PC-3 (cell line): ENCODE measurements at regions not wholly inside any gene's neighbourhood (a gene's known extent, or its start where the extent isn't known, plus 50 kb on each side); places are given as distances from the start of the nearest gene placed in this dataset.

Experiments
- ATAC-seq: fragments of 200-7000 bp; cut with Tn5 transposase; 2 replicates; pipeline ENCODE4 v1.9.1; 2020; ENCODE audit warnings: mild to moderate bottlenecking, moderate library complexity
- BruUV-seq: library from RNA; stranded (reverse); fragments of 400-500 nt; replicated peaks from 2 replicates; lab custom pipeline; 2021; lab: Mats Ljungman, UMichigan
- CTCF ChIA-PET: fragments of 300-600 bp; sonication (Branson Sonifier 250); formaldehyde crosslinking; loops from one replicate; lab custom pipeline; 2022; ENCODE audit warnings: antibody characterized with exemption; lab: Charles Lee
- POLR2A ChIA-PET: fragments of 300-600 bp; sonication (Branson Sonifier 250); formaldehyde crosslinking; loops from one replicate; lab custom pipeline; 2022; ENCODE audit warnings: antibody characterized with exemption; ENCODE audit not compliant: unreplicated experiment; lab: Charles Lee
- DNase-seq: peaks from one replicate; pipeline ENCODE4 v3.0.0-alpha.2; 2015
- H2AFZ ChIP-seq: fragments of 300-600 bp; sonication (generic); 2 replicates; pipeline ENCODE4 v1.6.0; 2016; ENCODE audit warnings: antibody characterized with exemption, low read length
- H3F3A ChIP-seq: fragments of 300-600 bp; sonication (generic); one replicate; pipeline ENCODE4 v1.6.0; 2017; ENCODE audit warnings: antibody characterized with exemption, low read length, control low read depth, mild to moderate bottlenecking; ENCODE audit not compliant: unreplicated experiment
- H3K27ac ChIP-seq: fragments of 300-600 bp; sonication (generic); 2 replicates; pipeline ENCODE4 v1.5.1; 2016; ENCODE audit warnings: mild to moderate bottlenecking, low read length
- H3K27me3 ChIP-seq: fragments of 300-600 bp; sonication (generic); 2 replicates; pipeline ENCODE4 v1.6.1; 2016; ENCODE audit warnings: low read length, mixed read lengths
- H3K36me3 ChIP-seq: fragments of 300-600 bp; sonication (generic); 2 replicates; pipeline ENCODE4 v1.6.1; 2016; ENCODE audit warnings: low read depth, mixed run types, low read length, mixed read lengths
- H3K4me1 ChIP-seq: fragments of 300-600 bp; sonication (generic); 2 replicates; pipeline ENCODE4 v1.5.1; 2016; ENCODE audit warnings: low read length; ENCODE audit not compliant: insufficient read depth
- H3K4me2 ChIP-seq: fragments of 300-600 bp; sonication (generic); 2 replicates; pipeline ENCODE4 v1.6.0; 2016; ENCODE audit warnings: low read length
- H3K4me3 ChIP-seq: fragments of 300-600 bp; sonication (generic); 2 replicates; pipeline ENCODE4 v1.5.1; 2016; ENCODE audit warnings: mild to moderate bottlenecking, low read length, mixed read lengths
- H3K79me2 ChIP-seq: fragments of 300-600 bp; sonication (generic); 2 replicates; pipeline ENCODE4 v1.6.1; 2017; ENCODE audit warnings: low read length, mixed read lengths
- H3K9ac ChIP-seq: fragments of 300-600 bp; sonication (generic); 2 replicates; pipeline ENCODE4 v1.6.0; 2016; ENCODE audit warnings: mild to moderate bottlenecking, low read length
- H3K9me2 ChIP-seq: fragments of 300-600 bp; sonication (generic); replicated peaks from 2 replicates; pipeline ENCODE4 v1.6.1; 2016; ENCODE audit warnings: mixed run types, low read length, mixed read lengths
- H3K9me3 ChIP-seq: fragments of 300-600 bp; sonication (generic); 2 replicates; pipeline ENCODE4 v1.6.1; 2016; ENCODE audit warnings: low read length, mixed read lengths
- H4K20me1 ChIP-seq: fragments of 300-600 bp; sonication (generic); 2 replicates; pipeline ENCODE4 v1.6.1; 2016; ENCODE audit warnings: low read length, mixed read lengths
- EZH2 ChIP-seq: fragments of 300-600 bp; sonication (generic); IDR thresholded peaks from one replicate; pipeline ENCODE4 v1.6.1; 2017; ENCODE audit warnings: antibody characterized with exemption, mild to moderate bottlenecking, low read length; ENCODE audit not compliant: unreplicated experiment
- EZH2phosphoT487 ChIP-seq: fragments of 300-600 bp; sonication (generic); IDR thresholded peaks from 2 replicates; pipeline ENCODE4 v1.6.1; 2018; ENCODE audit warnings: mild to moderate bottlenecking, antibody characterized with exemption, low read length, borderline replicate concordance
- intact Hi-C: fragments of 100-400 bp; cut with micrococcal nuclease; formaldehyde crosslinking; loops from 2 replicates; pipeline ENCODE4 v1.9.0; 2023
- TF ChIP-seq, protein P1 (sequence below): fragments of 300-600 bp; sonication (generic); conservative IDR thresholded peaks from 2 replicates; pipeline ENCODE4 v1.5.1; 2017; ENCODE audit warnings: antibody characterized with exemption, low read depth, mild to moderate bottlenecking, low read length

DNA sequence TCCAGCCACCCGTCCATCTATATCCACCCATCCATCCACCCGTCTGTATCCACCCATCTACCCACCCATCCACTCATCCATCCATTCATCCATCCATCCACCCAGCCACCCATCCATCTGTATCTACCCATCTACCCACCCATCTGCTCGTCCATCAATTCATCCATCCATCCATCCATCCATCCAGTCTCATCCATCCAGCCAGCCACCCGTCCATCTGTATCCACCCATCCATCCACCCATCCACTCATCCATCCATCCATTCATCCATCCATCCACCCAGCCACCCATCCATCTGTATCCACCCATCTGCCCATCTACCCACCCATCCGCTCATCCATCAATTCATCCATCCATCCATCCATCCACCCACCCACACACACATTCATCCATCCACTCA, 73.2 kb downstream of the UNCX start:
- CTCF ChIA-PET: no interaction called here
- POLR2A ChIA-PET: interaction anchor here (0.5 kb wide), 1 partner anchor 51 kb away, joined by 4 read pairs; no protein-coding TSS in a partner anchor
- no peaks in the 10 kb centered on the region for H3K4me1 ChIP-seq
- BruUV-seq: no TSS peak
- H3K4me3 ChIP-seq: no peak overlapping the region
- no peaks in the 10 kb centered on the region for H4K20me1 ChIP-seq
- peaks cover 8% of the 10 kb centered on the region; the same call in 1 of the 2 replicates for H3K27me3 ChIP-seq
- no peaks in the 10 kb centered on the region for H3K9me2 ChIP-seq
- no peaks in the 10 kb centered on the region for H3K79me2 ChIP-seq
- H3K27ac ChIP-seq: no peak overlapping the region
- TF ChIP-seq EZH2phosphoT487 (no peak), EZH2 (no peak)
- TF ChIP-seq, protein P1, sequence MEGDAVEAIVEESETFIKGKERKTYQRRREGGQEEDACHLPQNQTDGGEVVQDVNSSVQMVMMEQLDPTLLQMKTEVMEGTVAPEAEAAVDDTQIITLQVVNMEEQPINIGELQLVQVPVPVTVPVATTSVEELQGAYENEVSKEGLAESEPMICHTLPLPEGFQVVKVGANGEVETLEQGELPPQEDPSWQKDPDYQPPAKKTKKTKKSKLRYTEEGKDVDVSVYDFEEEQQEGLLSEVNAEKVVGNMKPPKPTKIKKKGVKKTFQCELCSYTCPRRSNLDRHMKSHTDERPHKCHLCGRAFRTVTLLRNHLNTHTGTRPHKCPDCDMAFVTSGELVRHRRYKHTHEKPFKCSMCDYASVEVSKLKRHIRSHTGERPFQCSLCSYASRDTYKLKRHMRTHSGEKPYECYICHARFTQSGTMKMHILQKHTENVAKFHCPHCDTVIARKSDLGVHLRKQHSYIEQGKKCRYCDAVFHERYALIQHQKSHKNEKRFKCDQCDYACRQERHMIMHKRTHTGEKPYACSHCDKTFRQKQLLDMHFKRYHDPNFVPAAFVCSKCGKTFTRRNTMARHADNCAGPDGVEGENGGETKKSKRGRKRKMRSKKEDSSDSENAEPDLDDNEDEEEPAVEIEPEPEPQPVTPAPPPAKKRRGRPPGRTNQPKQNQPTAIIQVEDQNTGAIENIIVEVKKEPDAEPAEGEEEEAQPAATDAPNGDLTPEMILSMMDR: no peak
- no peak overlapping the region for H3K4me2 ChIP-seq
- ATAC-seq (no peak), DNase-seq (no peak)
- no peaks in the 10 kb centered on the region for H3K36me3 ChIP-seq
- H3K9ac ChIP-seq: no peak overlapping the region
- no peaks in the 10 kb centered on the region for H3K9me3 ChIP-seq
- H2AFZ ChIP-seq: no peak overlapping the region
- no peaks in the 10 kb centered on the region for H3F3A ChIP-seq
- intact Hi-C loops: no loop called here

DNA sequence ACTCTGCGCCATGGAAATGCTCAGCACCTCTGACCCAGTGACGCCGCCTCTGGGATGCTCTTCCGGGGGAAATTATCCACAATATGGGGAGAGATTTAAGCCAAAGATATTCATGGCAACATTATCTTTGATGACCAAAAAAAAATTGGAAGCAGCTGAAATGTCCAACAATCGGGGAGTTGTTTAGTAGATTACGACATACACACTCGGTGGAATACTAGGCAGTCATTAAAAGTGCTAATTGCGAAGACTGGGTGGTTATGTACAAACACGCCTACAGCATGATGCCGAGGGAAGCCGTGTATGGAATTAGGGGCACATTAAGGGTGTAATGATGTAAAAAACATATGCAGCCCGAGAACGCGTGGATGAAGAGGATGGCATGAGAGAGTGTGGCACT, 75.2 kb downstream of the UNCX start:
- Histone ChIP-seq H3K4me2 (no peak overlapping the region), H3K9ac (no peak overlapping the region), H3K9me2 (no peaks in the 10 kb centered on the region), H3K27me3 (peaks cover 8% of the 10 kb centered on the region; the same call in 1 of the 2 replicates), H3K4me3 (no peak overlapping the region), H2AFZ (no peak overlapping the region), H3K27ac (no peak overlapping the region), H3K4me1 (no peaks in the 10 kb centered on the region), H3K9me3 (no peaks in the 10 kb centered on the region), H4K20me1 (no peaks in the 10 kb centered on the region), H3F3A (no peaks in the 10 kb centered on the region), H3K79me2 (no peaks in the 10 kb centered on the region), H3K36me3 (no peaks in the 10 kb centered on the region)
- no peak for ATAC-seq
- intact Hi-C loops: no loop called here
- ChIA-PET CTCF (no interaction called here), POLR2A (no interaction called here)
- TF ChIP-seq, protein P1: no peak
- no peak for TF ChIP-seq EZH2
- TF ChIP-seq EZH2phosphoT487: no peak
- no peak for DNase-seq
- BruUV-seq: no TSS peak

DNA sequence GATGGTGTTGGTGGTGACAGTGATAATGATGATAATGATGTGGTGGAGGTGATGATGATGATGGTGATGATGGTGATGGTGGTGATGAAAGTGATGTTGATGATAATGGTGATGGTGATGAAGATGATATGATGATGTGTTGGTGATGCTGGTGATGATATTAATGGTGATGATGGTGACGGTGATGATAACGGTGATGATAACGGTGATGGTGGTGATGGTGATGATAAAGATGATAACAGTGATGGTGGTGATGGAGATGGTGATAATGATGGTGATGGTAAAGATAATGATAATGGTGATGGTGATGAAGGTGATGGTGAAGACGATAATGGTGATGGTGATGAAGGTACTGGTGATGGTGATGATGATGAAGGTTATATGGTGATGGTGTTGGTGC, 76.6 kb downstream of the UNCX start:
- TF ChIP-seq EZH2phosphoT487 (no peak), EZH2 (no peak)
- TF ChIP-seq, protein P1: no peak
- no peaks in the 10 kb centered on the region for H4K20me1 ChIP-seq
- no peak overlapping the region for H2AFZ ChIP-seq
- H3K79me2 ChIP-seq: no peaks in the 10 kb centered on the region
- no peaks in the 10 kb centered on the region for H3K9me2 ChIP-seq
- H3K4me1 ChIP-seq: no peaks in the 10 kb centered on the region
- peaks cover 8% of the 10 kb centered on the region; the same call in 1 of the 2 replicates for H3K27me3 ChIP-seq
- POLR2A ChIA-PET: no interaction called here
- no peak overlapping the region for H3K4me3 ChIP-seq
- H3K4me2 ChIP-seq: no peak overlapping the region
- no TSS peak for BruUV-seq
- intact Hi-C loops: no loop called here
- ATAC-seq (no peak), DNase-seq (no peak)
- no peaks in the 10 kb centered on the region for H3K36me3 ChIP-seq
- H3K9ac ChIP-seq: no peak overlapping the region
- H3K27ac ChIP-seq: no peak overlapping the region
- H3K9me3 ChIP-seq: no peaks in the 10 kb centered on the region
- CTCF ChIA-PET: no interaction called here
- H3F3A ChIP-seq: no peaks in the 10 kb centered on the region
